IMR-90 (cell line): ENCODE measurements at regions not wholly inside any gene's neighbourhood (a gene's known extent, or its start where the extent isn't known, plus 50 kb on each side); places are given as distances from the start of the nearest gene placed in this dataset.

Experiments used
- ATAC-seq: fragments of 200-7000 bp; cut with Tn5 transposase; 2 replicates; pipeline ENCODE4 v1.9.1; 2020; ENCODE audit warnings: low read depth, mild to moderate bottlenecking, moderate library complexity
- BruUV-seq: library from RNA; stranded (reverse); fragments of 400-500 nt; replicated peaks from 2 replicates; lab custom pipeline; 2021; lab: Mats Ljungman, UMichigan
- CTCF ChIA-PET: fragments of 300-600 bp; formaldehyde crosslinking; extraction: SDS; loops from one replicate; lab custom pipeline; 2021; ENCODE audit warnings: antibody characterized with exemption; lab: Yijun Ruan, JAX
- POLR2A ChIA-PET: fragments of 300-600 bp; sonication (Branson Sonifier 250); formaldehyde crosslinking; loops from one replicate; lab custom pipeline; 2022; ENCODE audit warnings: antibody characterized with exemption; ENCODE audit not compliant: unreplicated experiment; lab: Charles Lee
- DNase-seq: peaks from one replicate; pipeline ENCODE4 v3.0.0; 2013
- H2AFZ ChIP-seq: replicated peaks from 2 replicates; pipeline ENCODE3; 2013; ENCODE audit warnings: low read length, mild to moderate bottlenecking; ENCODE audit not compliant: poor library complexity
- H2AK5ac ChIP-seq: 2 replicates; pipeline ENCODE4 v1.6.1; 2013; ENCODE audit warnings: low read depth, low read length, inconsistent platforms
- H2AK9ac ChIP-seq: replicated peaks from 2 replicates; pipeline ENCODE3; 2013; ENCODE audit warnings: mild to moderate bottlenecking, low read depth, low read length, moderate library complexity; ENCODE audit not compliant: poor library complexity
- H2BK120ac ChIP-seq: 2 replicates; pipeline ENCODE4 v1.6.1; 2013; ENCODE audit warnings: low read depth, low read length, inconsistent platforms
- H2BK15ac ChIP-seq: 3 replicates; pipeline ENCODE4 v1.6.1; 2013; ENCODE audit warnings: low read depth, low read length, inconsistent platforms
- H2BK20ac ChIP-seq: 2 replicates; pipeline ENCODE4 v1.6.1; 2013; ENCODE audit warnings: low read depth, mild to moderate bottlenecking, inconsistent platforms, low read length, moderate library complexity
- H2BK5ac ChIP-seq: 2 replicates; pipeline ENCODE4 v1.6.1; 2013; ENCODE audit warnings: mild to moderate bottlenecking, low read depth, low read length, inconsistent platforms; ENCODE audit not compliant: poor library complexity, severe bottlenecking
- H3K14ac ChIP-seq: replicated peaks from 2 replicates; pipeline ENCODE4 v1.6.1; 2013; ENCODE audit warnings: low read depth, low read length, inconsistent platforms
- H3K18ac ChIP-seq: 2 replicates; pipeline ENCODE4 v1.6.1; 2013; ENCODE audit warnings: low read depth, low read length, control low read depth
- H3K23ac ChIP-seq: 2 replicates; pipeline ENCODE4 v1.6.1; 2013; ENCODE audit warnings: low read depth, low read length, inconsistent platforms
- H3K27ac ChIP-seq: 2 replicates; pipeline ENCODE4 v1.5.1; 2013; ENCODE audit warnings: mild to moderate bottlenecking, control low read depth, low read length; ENCODE audit not compliant: insufficient read depth
- H3K27me3 ChIP-seq: 2 replicates; pipeline ENCODE4 v1.6.1; 2013; ENCODE audit warnings: low read length; ENCODE audit not compliant: control insufficient read depth, insufficient read depth
- H3K36me3 ChIP-seq: 2 replicates; pipeline ENCODE4 v1.6.1; 2013; ENCODE audit warnings: low read length, mixed read lengths; ENCODE audit not compliant: control insufficient read depth, insufficient read depth
- H3K4ac ChIP-seq: 2 replicates; pipeline ENCODE4 v1.6.1; 2013; ENCODE audit warnings: low read depth, low read length, inconsistent platforms
- H3K4me1 ChIP-seq: 2 replicates; pipeline ENCODE4 v1.6.1; 2013; ENCODE audit warnings: low read length, mixed read lengths; ENCODE audit not compliant: control insufficient read depth, insufficient read depth
- H3K4me2 ChIP-seq: 2 replicates; pipeline ENCODE4 v1.6.1; 2013; ENCODE audit warnings: low read depth, mild to moderate bottlenecking, control low read depth, low read length, moderate library complexity
- H3K4me3 ChIP-seq: 2 replicates; pipeline ENCODE4 v1.5.1; 2013; ENCODE audit warnings: low read depth, mild to moderate bottlenecking, control low read depth, low read length, moderate library complexity; ENCODE audit not compliant: insufficient read depth
- H3K56ac ChIP-seq: 2 replicates; pipeline ENCODE4 v1.6.1; 2013; ENCODE audit warnings: low read length, inconsistent platforms; ENCODE audit not compliant: insufficient read depth; ENCODE audit errors: extremely low read depth
- H3K79me1 ChIP-seq, 2 experiments: 2 replicates each; pipeline ENCODE4 v1.6.1; 2013; ENCODE audit warnings: low read length in 2 of 2, inconsistent platforms in 1 of 2, low read depth in 1 of 2
- H3K9ac ChIP-seq: 2 replicates; pipeline ENCODE4 v1.6.1; 2013; ENCODE audit warnings: low read depth, low read length, control low read depth
- H3K9me1 ChIP-seq: 2 replicates; pipeline ENCODE4 v1.6.1; 2013; ENCODE audit warnings: low read length, inconsistent platforms; ENCODE audit not compliant: insufficient read depth
- H3K9me3 ChIP-seq: 2 replicates; pipeline ENCODE4 v1.6.1; 2013; ENCODE audit warnings: low read length; ENCODE audit not compliant: control insufficient read depth, insufficient read depth
- H4K20me1 ChIP-seq: 2 replicates; pipeline ENCODE4 v1.6.1; 2013; ENCODE audit warnings: low read length, inconsistent platforms; ENCODE audit not compliant: insufficient read depth
- H4K5ac ChIP-seq: 2 replicates; pipeline ENCODE4 v1.6.1; 2013; ENCODE audit warnings: mild to moderate bottlenecking, low read depth, low read length, control low read depth
- H4K8ac ChIP-seq, 2 experiments: 2 replicates each; pipeline ENCODE4 v1.6.1; 2013; ENCODE audit warnings: low read depth in 2 of 2, low read length in 2 of 2, control low read depth in 1 of 2, inconsistent platforms in 1 of 2
- H4K91ac ChIP-seq: 2 replicates; pipeline ENCODE4 v1.6.1; 2013; ENCODE audit warnings: low read depth, low read length, inconsistent platforms; ENCODE audit not compliant: insufficient read depth
- MAZ ChIP-seq: IDR thresholded peaks from 2 replicates; pipeline ENCODE4 v1.6.1; 2012; ENCODE audit warnings: low read depth, mild to moderate bottlenecking, low read length, improper control_type of control experiment, moderate library complexity, borderline replicate concordance
- MXI1 ChIP-seq: IDR thresholded peaks from 2 replicates; pipeline ENCODE4 v1.6.1; 2012; ENCODE audit warnings: low read depth, mild to moderate bottlenecking, low read length, moderate library complexity, borderline replicate concordance
- NFE2L2 ChIP-seq: fragments of 150-350 bp; IDR thresholded peaks from 2 replicates; pipeline ENCODE4 v1.6.1; 2016; ENCODE audit warnings: low read depth, mild to moderate bottlenecking, low read length
- USF2 ChIP-seq: fragments of 150-350 bp; IDR thresholded peaks from 2 replicates; pipeline ENCODE4 v1.6.1; 2017; ENCODE audit warnings: mild to moderate bottlenecking, antibody characterized with exemption, low read length, low read depth
- WGBS, 2 experiments: methylation state at CpG; one replicate each; pipeline versions ENCODE4 v1.1.5 to v1.1.7; 2013; ENCODE audit warnings: missing lambda C conversion rate in 2 of 2; ENCODE audit not compliant: insufficient read length in 1 of 2; ENCODE audit errors: extremely low coverage in 2 of 2; 5-methylcytosine and 5-hydroxymethylcytosine counted together
- dilution Hi-C: fragments of 300-500 bp; cut with HindIII; formaldehyde crosslinking; loops from one replicate; pipeline ENCODE4 v1.14.3; 2018; ENCODE audit warnings: low sequenced_read_pairs; ENCODE audit not compliant: unreplicated experiment
- in situ Hi-C: fragments of 300-500 bp; cut with MboI; formaldehyde crosslinking; loops from 3 replicates; pipeline ENCODE4 v1.14.3; 2019; ENCODE audit warnings: low sequenced_read_pairs, inconsistent platforms, mixed read lengths
- intact Hi-C: fragments of 100-400 bp; cut with micrococcal nuclease; formaldehyde crosslinking; loops from 2 replicates; pipeline ENCODE4 v1.10.0; 2022

DNA sequence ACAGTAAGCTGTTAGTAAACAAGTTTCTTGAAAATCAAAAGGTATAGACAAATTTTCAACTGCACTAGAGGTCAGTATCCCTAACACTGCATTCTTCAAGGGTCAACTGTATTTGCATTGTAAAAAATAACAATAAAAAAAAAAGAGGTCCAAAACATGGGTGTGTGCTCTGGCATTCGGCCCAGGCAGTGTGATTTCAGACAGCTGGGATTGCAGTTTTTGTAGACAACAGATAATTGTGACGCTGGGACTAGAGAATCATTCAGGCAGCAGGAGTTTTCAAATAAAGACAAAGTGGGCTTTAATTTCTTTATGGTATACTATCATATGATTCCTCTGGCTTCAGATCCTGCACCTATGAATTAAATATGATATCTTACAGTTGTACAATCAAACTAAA lies 543.2 kb upstream of the SEMA3D start:
- Histone ChIP-seq H2AFZ (no peak overlapping the region), H3K9ac (no peak overlapping the region), H2BK15ac (no peak overlapping the region), H3K4ac (no peak overlapping the region), H2AK9ac (no peak overlapping the region), H3K18ac (no peak overlapping the region), H3K56ac (no peak overlapping the region), H3K4me2 (no peak overlapping the region), H3K27ac (no peak overlapping the region), H3K23ac (no peak overlapping the region), H2BK120ac (no peak overlapping the region), H3K27me3 (no peaks in the 10 kb centered on the region), H2BK20ac (no peak overlapping the region), H4K20me1 (no peaks in the 10 kb centered on the region), H3K9me1 (no peaks in the 10 kb centered on the region), H2BK5ac (no peak overlapping the region), H4K5ac (no peak overlapping the region), H3K36me3 (no peaks in the 10 kb centered on the region), H3K9me3 (no peaks in the 10 kb centered on the region), H3K4me1 (no peaks in the 10 kb centered on the region), H4K8ac (no peak overlapping the region), H3K14ac (no peak overlapping the region), H3K79me1 (no peaks in the 10 kb centered on the region), H2AK5ac (no peak overlapping the region), H3K4me3 (no peak overlapping the region), H4K91ac (no peak overlapping the region)
- dilution Hi-C loops, result no loop called here
- in situ Hi-C loops, result loop anchor here (25.0 kb wide), 1 partner anchor 1818 kb away; no protein-coding TSS in a partner anchor
- intact Hi-C loops, result no loop called here
- POLR2A ChIA-PET, result no interaction called here
- WGBS, 2 experiments, result no CpG with 5 or more reads among the region's 2 CpGs
- ATAC-seq (no peak), DNase-seq (no peak)
- BruUV-seq, result no TSS peak
- CTCF ChIA-PET, result no interaction called here
- no peak for TF ChIP-seq USF2
- no peak for TF ChIP-seq NFE2L2
- no peak for TF ChIP-seq MAZ
- no peak for TF ChIP-seq MXI1
